ENCODE measurements at regions not wholly inside any gene's neighbourhood (a gene's known extent, or its start where the extent isn't known, plus 50 kb on each side); places are given as distances from the start of the nearest gene placed in this dataset.

GRCh38 chr10:118977835-118978234, 51.7 kb upstream of the NANOS1 start:
- peak in 2 of 7 donors; percentile 11 to 48 for DNase-seq
- H3K36me3 ChIP-seq (replicated peaks in 1 of 2) = no peaks in the 10 kb centered on the region
- H3K4me1 ChIP-seq (replicated peaks in 1 of 2) = no peaks in the 10 kb centered on the region
- H3K9me3 ChIP-seq (replicated peaks in 1 of 3) = peaks cover 0 to 4% (median 0%) of the 10 kb centered on the region in 3 donors
- TF ChIP-seq POLR2A (IDR thresholded peaks at IDR 0.05) (no peak), CTCF (IDR thresholded peaks at IDR 0.05) (no peak)
- no peaks in the 10 kb centered on the region for H3K27me3 ChIP-seq
- 69 to 89% (median 74%) methylated on average over 6 to 13 of the region's 13 CpGs for WGBS, 4 donors
- intact Hi-C loops (cut with DNase I) = no loop called here
- no peak overlapping the region for H3K4me3 ChIP-seq
- no peak overlapping the region for H3K27ac ChIP-seq

GRCh38 chr10:118978316-118978997, 51.1 kb upstream of the NANOS1 start:
- intact Hi-C loops (cut with DNase I) = no loop called here
- no peaks in the 10 kb centered on the region for H3K27me3 ChIP-seq
- no peak overlapping the region for H3K27ac ChIP-seq
- H3K4me3 ChIP-seq = no peak overlapping the region
- H3K36me3 ChIP-seq (replicated peaks in 1 of 2) = no peaks in the 10 kb centered on the region
- TF ChIP-seq CTCF (IDR thresholded peaks at IDR 0.05) (no peak), POLR2A (IDR thresholded peaks at IDR 0.05) (no peak)
- peaks cover 0 to 4% (median 0%) of the 10 kb centered on the region in 3 donors for H3K9me3 ChIP-seq (replicated peaks in 1 of 3)
- WGBS, 4 donors = 84 to 89% (median 85%) methylated on average over 7 to 14 of the region's 14 CpGs
- no peaks in the 10 kb centered on the region for H3K4me1 ChIP-seq (replicated peaks in 1 of 2)
- DNase-seq = peak in 1 of 7 donors; percentile 25

- 85 to 98% (median 94%) methylated on average over 4 to 6 of the region's 6 CpGs for WGBS, 4 donors
- intact Hi-C loops (cut with DNase I) = no loop called here
- Histone ChIP-seq H3K27me3 (no peaks in the 10 kb centered on the region), H3K9me3 (replicated peaks in 1 of 3) (peaks cover 0 to 1% (median 0%) of the 10 kb centered on the region in 3 donors), H3K4me3 (no peak overlapping the region), H3K36me3 (replicated peaks in 1 of 2) (no peaks in the 10 kb centered on the region), H3K4me1 (replicated peaks in 1 of 2) (no peaks in the 10 kb centered on the region), H3K27ac (no peak overlapping the region)
- TF ChIP-seq CTCF (IDR thresholded peaks at IDR 0.05) = no peak
- no peak for TF ChIP-seq POLR2A (IDR thresholded peaks at IDR 0.05)
- peak in 1 of 7 donors; percentile 11 for DNase-seq
Observed at GRCh38 chr10:118978998-118979350, 50.5 kb upstream of the NANOS1 start.

GRCh38 chr10:118979661-118980060, 49.9 kb upstream of the NANOS1 start:
- DNase-seq = peak in 2 of 7 donors; percentile 2 to 15
- Histone ChIP-seq H3K27me3 (no peaks in the 10 kb centered on the region), H3K36me3 (replicated peaks in 1 of 2) (no peaks in the 10 kb centered on the region), H3K4me3 (no peak overlapping the region), H3K27ac (no peak overlapping the region), H3K4me1 (replicated peaks in 1 of 2) (no peaks in the 10 kb centered on the region), H3K9me3 (replicated peaks in 1 of 3) (peaks cover 0 to under 1% (median 0%) of the 10 kb centered on the region in 3 donors)
- 90 to 94% (median 91%) methylated on average over 7 to 8 of the region's 8 CpGs for WGBS, 4 donors
- intact Hi-C loops (cut with DNase I) = no loop called here
- TF ChIP-seq POLR2A (IDR thresholded peaks at IDR 0.05) (no peak), CTCF (IDR thresholded peaks at IDR 0.05) (no peak)

All from adrenal gland (tissue), 9 donors.